DND-41 (cell line): ENCODE measurements at regions not wholly inside any gene's neighbourhood (a gene's known extent, or its start where the extent isn't known, plus 50 kb on each side); places are given as distances from the start of the nearest gene placed in this dataset.

Experiments
- CTCF ChIP-seq: IDR thresholded peaks from 2 replicates; pipeline ENCODE4 v1.5.1; 2012; ENCODE audit warnings: borderline replicate concordance, low read length, moderate library complexity, mild to moderate bottlenecking; ENCODE audit not compliant: poor library complexity, severe bottlenecking; ENCODE audit errors: extremely low read depth
- EZH2 ChIP-seq: IDR thresholded peaks from 3 replicates; pipeline ENCODE4 v1.6.1; 2012; ENCODE audit warnings: borderline replicate concordance, low read depth, mild to moderate bottlenecking, moderate library complexity, low read length, inconsistent platforms; ENCODE audit not compliant: severe bottlenecking

- TF ChIP-seq EZH2: no peak
- no peak for TF ChIP-seq CTCF
Observed at GRCh38 chr6:134748484-134748883, 201.4 kb downstream of the ALDH8A1 start.
